SHP77 treated with DMSO at 0.1 percent for 48 hours (cell line): ENCODE measurements at regions not wholly inside any gene's neighbourhood (a gene's known extent, or its start where the extent isn't known, plus 50 kb on each side); places are given as distances from the start of the nearest gene placed in this dataset.
"Not testable (repeated sequence)": the region's sequence is repeated elsewhere in the genome, so short reads cannot be mapped to it uniquely, and the experiment has no call there.

Source experiments
- DNase-seq: peaks from one replicate; lab custom pipeline; 2025; lab: John Stamatoyannopoulos, UW

DNA sequence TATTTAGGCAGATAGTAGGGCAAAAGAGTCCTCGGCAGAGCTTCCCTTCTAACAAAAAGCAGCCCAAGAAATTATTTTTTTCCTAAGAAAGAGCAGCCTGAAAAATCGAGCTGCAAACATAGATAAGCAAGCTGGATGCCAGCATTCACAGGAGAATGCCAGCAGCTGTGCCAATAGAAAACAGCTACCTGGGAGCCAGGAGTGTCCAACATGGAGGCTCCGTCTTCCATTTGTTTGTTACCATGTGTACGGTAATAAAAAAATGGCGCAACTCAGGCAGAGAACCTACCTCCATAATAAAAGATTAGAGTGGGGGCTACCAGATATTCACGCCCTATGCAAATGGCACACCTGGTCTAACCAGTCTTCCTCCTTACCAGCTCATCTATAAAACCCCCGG lies 77.6 kb upstream of the IPO5 start:
- DNase-seq = no peak

- no peak for DNase-seq
Observed at GRCh38 chr13:97878431-97879375, 74.8 kb upstream of the IPO5 start.

- DNase-seq = no peak
Observed at GRCh38 chr13:97879646-97880310, 73.7 kb upstream of the IPO5 start.

DNA sequence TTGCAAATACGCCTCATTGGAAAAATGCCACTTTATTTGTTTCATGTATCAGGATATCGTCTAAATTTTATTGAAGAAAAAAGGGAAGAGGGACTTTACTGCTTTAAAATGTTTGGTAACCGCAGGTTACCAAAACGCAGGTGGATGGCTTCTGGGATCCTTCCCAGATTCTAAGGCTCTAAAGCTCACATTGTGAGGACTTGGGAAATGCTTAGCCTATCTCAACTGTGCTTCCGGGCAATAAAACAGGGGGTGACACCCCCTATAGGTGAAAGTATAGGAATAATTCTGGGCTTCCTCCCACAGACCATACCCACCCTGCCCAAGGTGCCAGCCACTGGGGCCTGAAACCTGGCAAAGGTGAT lies 73.2 kb upstream of the IPO5 start:
- DNase-seq = no peak

GRCh38 chr13:97881556-97881955 lies 71.9 kb upstream of the IPO5 start:
- DNase-seq = no peak

DNA sequence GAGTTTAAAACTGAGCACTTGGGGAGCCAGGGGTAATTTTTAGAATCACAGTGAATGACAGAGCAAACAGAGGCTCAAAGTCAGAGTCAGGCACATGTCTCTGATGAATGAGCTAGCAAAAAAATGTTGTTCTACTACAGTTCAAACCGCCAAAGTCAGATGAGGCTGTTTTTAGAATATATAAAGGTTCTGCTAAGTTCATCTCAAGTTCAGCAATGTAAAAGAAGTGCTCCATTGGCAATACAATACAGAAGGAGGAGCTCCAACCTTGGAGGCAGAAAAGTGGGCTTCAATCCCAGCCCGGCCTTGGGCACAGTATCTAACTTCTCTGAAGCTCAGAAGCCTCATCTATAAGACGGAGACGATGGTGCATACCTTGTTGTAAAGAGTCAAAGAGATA lies 70.1 kb upstream of the IPO5 start:
- no peak for DNase-seq

DNA sequence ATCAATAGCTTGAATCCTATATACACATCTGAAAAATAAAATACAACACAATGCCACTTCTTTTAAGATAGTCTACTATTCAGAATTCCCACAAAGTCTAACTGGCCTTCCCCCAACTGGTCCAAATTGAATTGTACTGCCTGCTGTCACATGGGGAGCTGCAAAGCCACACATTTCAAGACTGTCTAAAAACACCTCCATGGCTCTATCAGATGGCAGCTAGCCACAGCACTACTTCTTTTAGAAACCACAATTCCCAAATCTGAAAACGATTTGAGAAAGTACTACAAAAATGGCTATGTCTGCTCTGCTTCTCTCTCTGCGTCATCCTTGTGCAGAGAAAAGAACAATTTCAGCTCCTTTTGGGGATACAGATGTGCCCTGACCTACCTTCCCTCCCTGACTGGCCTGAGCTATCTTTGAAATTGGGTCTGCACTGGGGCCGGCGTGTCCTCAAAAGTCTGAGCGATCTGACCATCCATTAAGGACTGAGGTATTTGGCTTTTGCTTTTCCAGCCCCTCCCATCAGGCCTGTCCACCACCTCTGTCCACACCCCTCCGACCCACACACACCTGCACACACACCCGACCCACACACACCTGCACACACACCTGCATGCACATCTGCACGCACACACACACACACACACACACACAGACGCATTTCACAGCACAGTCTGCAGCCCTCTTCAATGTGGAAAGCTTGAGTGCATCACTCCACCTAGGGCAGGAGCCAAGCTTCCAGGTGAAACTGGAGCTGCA lies 68.6 kb upstream of the IPO5 start:
- no peak for DNase-seq

- DNase-seq = no peak
Observed at GRCh38 chr13:97885641-97886040, 67.8 kb upstream of the IPO5 start.

DNA sequence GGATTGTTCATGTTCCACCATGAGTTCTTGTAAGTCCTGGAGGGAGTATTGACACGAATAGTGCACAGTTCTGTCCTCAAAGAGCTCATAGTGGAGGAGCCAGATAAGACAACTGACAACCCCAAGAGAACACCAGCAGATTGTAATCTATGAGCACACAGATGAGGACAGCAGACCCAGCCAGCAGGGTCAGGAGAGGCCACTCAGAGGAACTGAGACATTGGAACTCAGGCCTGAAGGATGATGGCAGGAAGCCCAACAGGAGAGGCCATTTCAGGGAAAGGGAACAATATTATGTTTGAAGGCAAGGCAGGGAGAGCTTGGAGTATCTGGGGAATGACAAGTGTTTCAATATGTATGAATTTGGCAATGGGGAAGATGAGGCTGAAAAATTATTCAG lies 63.7 kb upstream of the IPO5 start:
- no peak for DNase-seq

GRCh38 chr13:97890573-97890972 lies 62.9 kb upstream of the IPO5 start:
- DNase-seq = no peak

GRCh38 chr13:97891964-97892363 lies 61.5 kb upstream of the IPO5 start:
- not testable (repeated sequence) for DNase-seq

- no peak for DNase-seq
Observed at GRCh38 chr13:97892717-97893116, 60.8 kb upstream of the IPO5 start.

DNA sequence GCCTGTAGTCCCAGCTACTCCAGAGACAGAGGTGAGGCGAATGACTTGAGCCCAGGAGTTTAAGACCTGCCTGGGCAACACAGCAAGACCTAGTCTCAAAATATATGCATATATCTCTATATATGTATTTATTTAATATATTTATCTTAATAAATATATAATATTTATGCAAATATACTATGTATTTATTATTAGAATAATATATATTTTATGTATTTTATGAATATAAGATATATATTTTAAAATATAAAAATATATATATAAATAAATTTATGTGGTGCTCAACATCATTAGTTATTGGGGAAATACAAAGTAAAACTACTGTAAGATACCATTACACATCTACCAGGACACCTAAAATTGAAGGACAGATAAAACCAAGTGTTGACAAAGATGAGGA lies 58.1 kb upstream of the IPO5 start:
- DNase-seq = no peak

DNA sequence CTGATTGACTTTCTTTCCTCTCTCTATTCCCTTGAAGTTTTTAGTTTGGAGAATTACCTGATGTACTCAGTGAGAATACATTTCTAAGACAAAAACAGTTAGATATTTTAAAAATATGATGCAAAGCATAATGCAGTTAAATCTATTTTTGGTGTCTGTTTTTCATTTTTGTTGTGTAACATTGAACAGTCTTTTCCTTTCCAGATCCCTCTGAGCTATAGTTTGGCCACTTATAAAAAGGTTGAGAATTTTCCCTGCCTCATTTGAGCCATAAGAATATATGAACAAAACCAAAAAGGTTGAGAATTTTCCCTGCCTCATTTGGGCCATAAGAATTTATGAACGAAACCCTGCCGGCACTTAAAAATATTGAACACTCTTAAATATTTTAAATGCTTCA lies 57.0 kb upstream of the IPO5 start:
- no peak for DNase-seq

- no peak for DNase-seq
Observed at GRCh38 chr13:97901716-97902115, 51.8 kb upstream of the IPO5 start.
